AG08395 (cell line): ENCODE measurements at regions not wholly inside any gene's neighbourhood (a gene's known extent, or its start where the extent isn't known, plus 50 kb on each side); places are given as distances from the start of the nearest gene placed in this dataset.
A peak's percentile ranks its signal among the peaks of the same experiment; 100 is the strongest.

Source experiments
- DNase-seq: peaks from one replicate; pipeline ENCODE4 v3.0.0; 2012; ENCODE audit warnings: mixed read lengths, low spot score

- no peak for DNase-seq
Observed at GRCh38 chr2:239574054-239574433, 173.2 kb upstream of the HDAC4 start.

GRCh38 chr2:239570971-239571520, 170.2 kb upstream of the HDAC4 start:
- DNase-seq, result no peak

- DNase-seq, result no peak
Observed at GRCh38 chr2:239570216-239570925, 169.6 kb upstream of the HDAC4 start.

DNA sequence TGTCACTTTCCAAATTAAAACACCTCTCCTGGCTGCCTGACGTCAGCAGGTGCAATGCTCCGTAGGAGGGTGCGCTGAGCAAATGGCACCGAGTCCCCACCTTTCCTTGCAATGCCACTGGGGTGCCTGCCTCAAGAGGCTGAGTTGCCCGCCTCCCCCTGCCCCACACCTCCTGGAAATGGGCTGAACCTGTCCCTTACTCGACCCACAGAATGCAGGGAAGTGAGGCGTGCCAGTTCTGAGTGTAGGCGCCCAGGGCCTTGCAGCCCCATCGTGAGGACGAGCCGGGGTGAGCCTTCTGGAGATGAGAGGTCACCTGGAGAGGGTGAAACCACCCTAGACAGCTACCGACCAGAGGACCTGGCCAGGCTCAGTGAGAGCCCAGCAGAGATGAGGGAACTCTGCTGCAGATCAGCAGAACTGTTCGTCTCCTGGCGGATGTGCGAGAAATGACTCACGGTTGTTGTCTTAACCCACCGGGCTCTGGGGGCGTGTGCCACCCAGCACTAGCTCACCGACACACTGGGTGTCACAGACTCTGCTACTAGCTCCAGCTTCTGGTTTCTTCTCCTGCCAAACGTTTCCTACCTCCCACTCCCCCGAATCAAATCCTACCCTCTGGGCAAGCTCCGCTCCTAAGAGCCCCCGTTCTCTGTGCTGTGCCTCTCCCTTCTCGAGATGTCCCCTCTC, 168.7 kb upstream of the HDAC4 start:
- DNase-seq, result no peak

GRCh38 chr2:239568601-239569000, 167.8 kb upstream of the HDAC4 start:
- DNase-seq, result no peak

GRCh38 chr2:239567786-239568185, 167.0 kb upstream of the HDAC4 start:
- no peak for DNase-seq

GRCh38 chr2:239566995-239567568, 166.3 kb upstream of the HDAC4 start:
- DNase-seq, result no peak

GRCh38 chr2:239566162-239566994, 165.6 kb upstream of the HDAC4 start:
- DNase-seq, result no peak

DNA sequence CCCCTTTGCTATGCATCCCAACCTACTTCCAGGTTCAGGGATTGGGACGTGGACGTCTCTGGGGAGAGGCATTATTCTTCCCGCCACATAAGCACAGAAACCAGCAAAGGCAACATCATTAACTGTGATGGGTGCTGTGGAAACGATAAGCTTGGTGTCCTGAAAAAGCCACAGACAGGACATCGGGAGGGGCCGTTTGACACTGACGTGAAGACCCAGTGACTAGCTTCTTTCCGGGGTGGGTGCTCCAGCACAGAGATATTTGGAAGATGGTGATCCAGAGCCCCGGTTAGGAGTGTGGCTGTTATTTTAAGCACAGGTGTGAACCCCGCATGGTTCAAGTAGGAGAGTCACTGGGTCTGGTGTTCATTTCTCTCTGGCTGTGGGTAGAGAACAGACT, 163.8 kb upstream of the HDAC4 start:
- no peak for DNase-seq

DNA sequence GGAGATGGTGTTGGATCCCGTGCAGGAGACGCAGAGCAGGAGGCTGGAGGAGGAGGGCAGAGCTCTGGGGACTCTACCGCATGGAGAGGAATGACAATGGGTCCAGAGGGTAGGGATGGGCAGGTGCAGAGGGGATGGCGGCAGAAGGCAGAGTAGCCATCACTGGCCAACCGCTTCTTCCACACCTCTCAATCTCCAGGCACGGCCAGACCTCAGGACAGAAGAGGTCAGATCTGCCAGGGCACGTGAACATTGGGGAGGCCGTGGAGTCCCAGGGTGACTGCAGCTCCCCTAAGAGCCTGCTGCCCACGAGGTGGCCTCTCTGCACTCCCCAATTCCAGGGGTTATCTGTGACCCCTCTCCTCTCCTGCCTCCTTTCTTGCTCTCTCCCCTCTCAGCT, 162.7 kb upstream of the HDAC4 start:
- DNase-seq, result no peak

GRCh38 chr2:239561446-239562001, 160.7 kb upstream of the HDAC4 start:
- peak; percentile 84 for DNase-seq

DNA sequence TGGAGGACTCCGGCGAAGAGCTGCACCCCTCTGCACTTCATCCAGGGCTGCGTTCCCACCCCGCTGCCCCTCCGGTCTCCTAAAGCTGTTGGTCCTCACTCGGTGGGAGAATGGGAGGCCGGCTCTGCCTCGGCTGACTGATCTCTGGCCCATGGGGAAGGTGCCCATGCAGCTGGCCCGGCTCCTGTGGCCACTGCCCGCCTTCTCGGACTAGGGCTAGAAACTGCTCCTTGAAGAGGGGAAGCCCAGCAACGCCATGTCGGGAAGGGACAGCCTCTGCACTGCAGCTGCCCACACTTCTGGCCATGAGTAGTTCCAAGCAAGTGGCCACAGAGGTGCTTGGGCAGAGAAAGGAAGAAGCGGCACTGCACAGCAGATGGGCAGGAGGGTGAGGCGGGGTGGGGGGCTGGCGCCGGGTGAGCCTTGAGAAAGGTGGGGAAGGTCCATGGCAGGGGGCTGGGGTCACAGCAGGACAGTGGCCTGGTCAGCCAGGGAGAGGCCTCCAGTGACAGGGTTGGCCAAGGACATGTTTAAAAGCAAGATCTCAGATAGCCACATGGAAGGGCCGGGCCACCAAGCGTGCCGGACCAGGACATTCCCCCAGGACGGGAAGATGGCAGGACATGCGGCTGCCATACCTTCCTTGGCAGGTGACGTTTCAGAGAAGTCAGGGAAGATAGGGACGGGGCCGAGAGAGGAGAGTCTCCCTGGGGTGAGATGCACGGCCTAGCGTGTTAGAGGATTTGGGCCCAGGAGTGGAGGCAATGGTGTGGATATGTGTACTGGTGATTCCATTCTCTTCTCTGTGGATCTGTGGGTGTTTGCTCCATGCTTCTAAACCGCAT, 158.8 kb upstream of the HDAC4 start:
- DNase-seq, result no peak

DNA sequence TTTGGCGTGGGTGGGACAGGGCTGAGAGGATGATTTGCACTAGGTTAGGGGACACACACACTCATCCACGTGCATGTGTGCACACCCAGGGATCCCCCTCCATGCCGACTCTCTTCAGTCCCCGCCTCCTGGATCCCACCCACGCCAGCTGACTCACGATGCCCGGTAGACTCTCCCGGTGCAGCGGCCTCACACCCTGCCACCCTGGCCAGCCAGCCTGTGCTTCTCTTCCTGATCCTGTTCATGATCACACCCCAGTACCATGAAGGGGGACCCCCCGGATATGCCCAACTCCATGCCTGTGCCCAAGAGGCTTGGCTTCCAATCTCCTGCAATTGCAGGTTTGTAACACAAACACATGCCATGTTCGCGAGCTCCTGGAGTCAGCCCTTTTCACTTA, 157.8 kb upstream of the HDAC4 start:
- no peak for DNase-seq

DNA sequence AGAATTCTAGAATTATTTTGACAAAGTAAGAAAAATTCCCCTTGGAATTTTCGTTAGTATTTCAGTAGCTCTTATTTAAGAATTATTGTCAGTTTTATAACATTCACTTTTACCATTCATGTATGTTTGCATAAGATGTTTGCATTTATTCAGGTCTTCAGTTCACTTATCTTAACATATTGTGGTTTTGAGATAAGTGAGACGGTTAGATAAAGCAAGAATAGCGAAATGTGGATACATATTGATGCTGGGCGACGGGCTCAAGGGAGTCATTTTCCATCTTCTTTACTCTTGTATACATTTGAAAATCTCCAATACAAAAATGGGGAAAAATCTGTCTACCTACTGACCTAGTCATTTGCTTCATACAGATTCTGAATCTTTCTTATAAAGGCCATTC, 156.7 kb upstream of the HDAC4 start:
- DNase-seq, result no peak

- DNase-seq, result no peak
Observed at GRCh38 chr2:239555571-239555905, 154.7 kb upstream of the HDAC4 start.

- no peak for DNase-seq
Observed at GRCh38 chr2:239554766-239555570, 154.1 kb upstream of the HDAC4 start.

DNA sequence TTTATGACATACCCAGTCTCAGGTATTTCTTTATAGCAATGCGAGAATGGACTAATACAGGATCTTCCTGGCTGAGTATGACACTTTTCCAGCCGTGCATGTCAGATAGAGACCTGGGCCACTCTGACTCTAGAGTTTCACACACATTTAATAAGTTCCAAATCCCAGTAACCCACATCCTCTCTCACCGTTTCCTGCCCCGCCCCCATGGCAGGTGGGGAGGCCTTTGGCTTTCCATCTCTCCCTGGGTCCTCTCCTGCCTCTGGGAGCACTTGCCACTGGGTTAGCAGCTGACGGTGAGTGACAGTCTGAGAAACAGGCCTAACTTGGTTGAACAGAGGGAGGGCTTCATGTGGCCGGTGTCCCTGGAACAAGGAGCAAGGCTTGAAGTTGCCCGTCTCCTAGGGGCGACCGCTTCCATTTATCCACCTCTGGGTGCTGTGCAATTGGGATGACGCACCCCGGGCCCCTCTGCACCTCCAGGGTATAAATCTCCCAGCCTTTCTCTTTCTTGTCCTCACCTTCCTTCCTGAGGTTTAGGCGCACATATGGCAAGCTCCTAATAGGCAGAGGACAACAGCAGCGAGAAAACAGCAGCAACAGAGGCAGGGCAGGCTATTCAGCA, 152.7 kb upstream of the HDAC4 start:
- DNase-seq, result no peak

- DNase-seq, result no peak
Observed at GRCh38 chr2:239552213-239552926, 151.6 kb upstream of the HDAC4 start.

DNA sequence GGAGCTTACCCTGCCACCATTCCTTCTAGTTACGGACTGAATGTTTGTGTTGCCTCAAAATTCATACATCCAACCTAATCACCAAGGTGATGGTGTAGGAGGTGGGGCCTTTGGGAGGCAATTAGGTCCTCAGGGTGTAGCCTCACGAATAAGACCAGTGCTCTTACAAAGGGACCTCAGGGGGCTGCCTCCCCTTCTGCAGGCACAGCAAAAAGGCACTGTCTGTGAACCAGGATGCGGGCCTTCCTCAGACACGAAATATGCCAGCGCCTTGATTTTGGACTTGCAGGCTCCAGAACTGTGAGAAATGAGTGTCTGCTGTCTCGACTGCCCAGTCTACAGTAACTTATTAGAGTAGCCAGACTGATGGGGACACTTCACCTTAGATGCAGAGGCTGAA, 150.4 kb upstream of the HDAC4 start:
- DNase-seq, result no peak
